ENCODE measurements at regions not wholly inside any gene's neighbourhood (a gene's known extent, or its start where the extent isn't known, plus 50 kb on each side); places are given as distances from the start of the nearest gene placed in this dataset.

DNA sequence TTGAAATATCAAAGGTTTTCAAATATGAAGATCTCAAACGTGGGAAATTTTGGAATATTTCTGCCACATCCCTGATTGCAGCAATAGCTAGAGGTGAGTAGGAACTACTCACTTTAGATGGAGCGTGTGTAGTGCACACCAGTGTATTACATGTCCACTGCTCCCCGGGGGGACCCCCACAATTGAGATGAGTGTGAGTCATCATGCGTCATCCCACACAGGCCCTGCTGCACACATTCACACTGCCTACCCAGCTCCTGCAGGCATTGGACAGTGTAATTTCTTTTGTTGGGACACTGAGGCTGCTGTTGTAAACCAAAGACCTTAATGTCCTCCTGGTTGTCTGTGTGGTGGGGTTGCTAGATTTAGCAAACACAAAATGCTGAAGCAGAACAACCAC lies 280.0 kb downstream of the GAS1 start:
- no peak for FAIRE-seq
- H3K27ac ChIP-seq (ENCODE audit: low read depth in 2 of 2, low read length in 2 of 2), result no peak overlapping the region
- no peaks in the 10 kb centered on the region for H3K36me3 ChIP-seq (ENCODE audit: control insufficient read depth in 2 of 3, insufficient read depth in 3 of 3, low read length in 3 of 3)
- H3K9me3 ChIP-seq (ENCODE audit: control insufficient read depth in 2 of 3, insufficient read depth in 1 of 3, low read length in 3 of 3), result peaks cover 0 to 5% (median 0%) of the 10 kb centered on the region in 3 donors
- no peak overlapping the region for H3K4me3 ChIP-seq (ENCODE audit: low read length in 3 of 3)
- H3K4me1 ChIP-seq (ENCODE audit: control insufficient read depth in 2 of 3, insufficient read depth in 2 of 3, low read depth in 1 of 3, low read length in 3 of 3), result no peaks in the 10 kb centered on the region
- intact Hi-C loops (cut with DNase I), result no loop called here
- TF ChIP-seq, protein P1, sequence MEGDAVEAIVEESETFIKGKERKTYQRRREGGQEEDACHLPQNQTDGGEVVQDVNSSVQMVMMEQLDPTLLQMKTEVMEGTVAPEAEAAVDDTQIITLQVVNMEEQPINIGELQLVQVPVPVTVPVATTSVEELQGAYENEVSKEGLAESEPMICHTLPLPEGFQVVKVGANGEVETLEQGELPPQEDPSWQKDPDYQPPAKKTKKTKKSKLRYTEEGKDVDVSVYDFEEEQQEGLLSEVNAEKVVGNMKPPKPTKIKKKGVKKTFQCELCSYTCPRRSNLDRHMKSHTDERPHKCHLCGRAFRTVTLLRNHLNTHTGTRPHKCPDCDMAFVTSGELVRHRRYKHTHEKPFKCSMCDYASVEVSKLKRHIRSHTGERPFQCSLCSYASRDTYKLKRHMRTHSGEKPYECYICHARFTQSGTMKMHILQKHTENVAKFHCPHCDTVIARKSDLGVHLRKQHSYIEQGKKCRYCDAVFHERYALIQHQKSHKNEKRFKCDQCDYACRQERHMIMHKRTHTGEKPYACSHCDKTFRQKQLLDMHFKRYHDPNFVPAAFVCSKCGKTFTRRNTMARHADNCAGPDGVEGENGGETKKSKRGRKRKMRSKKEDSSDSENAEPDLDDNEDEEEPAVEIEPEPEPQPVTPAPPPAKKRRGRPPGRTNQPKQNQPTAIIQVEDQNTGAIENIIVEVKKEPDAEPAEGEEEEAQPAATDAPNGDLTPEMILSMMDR (IDR thresholded peaks at IDR 0.05; ENCODE audit: borderline replicate concordance, extremely low read depth, insufficient read depth), result no peak
- DNase-seq, result no peak
- H3K9ac ChIP-seq (ENCODE audit: low read length in 3 of 3), result no peak overlapping the region
- H3K27me3 ChIP-seq (ENCODE audit: control insufficient read depth, insufficient read depth, low read length), result no peaks in the 10 kb centered on the region

DNA sequence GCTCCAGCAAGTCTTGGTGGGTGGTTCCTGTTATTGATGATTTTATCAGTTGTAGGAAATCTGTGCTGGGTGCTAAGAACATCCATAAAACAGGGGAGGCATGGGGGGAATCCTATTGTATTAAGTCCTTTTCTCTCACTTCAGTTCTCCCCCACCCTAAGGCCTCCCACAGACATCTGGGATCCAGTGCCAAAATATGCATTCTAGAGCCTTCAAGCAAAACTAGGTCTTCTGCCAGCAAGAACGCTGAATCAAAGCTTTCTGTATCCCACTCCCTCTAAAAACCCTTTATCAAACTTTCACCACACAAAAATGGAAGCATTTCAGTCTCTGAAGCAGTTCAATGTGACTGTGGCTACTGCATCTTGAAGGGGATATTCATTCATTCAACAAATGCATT lies 281.9 kb downstream of the GAS1 start:
- DNase-seq (no peak), FAIRE-seq (no peak)
- TF ChIP-seq, protein P1 (IDR thresholded peaks at IDR 0.05; ENCODE audit: borderline replicate concordance, extremely low read depth, insufficient read depth), result no peak
- peaks cover 0 to 1% (median 0%) of the 10 kb centered on the region in 3 donors for H3K9me3 ChIP-seq (ENCODE audit: control insufficient read depth in 2 of 3, insufficient read depth in 1 of 3, low read length in 3 of 3)
- no peaks in the 10 kb centered on the region for H3K4me1 ChIP-seq (ENCODE audit: control insufficient read depth in 2 of 3, insufficient read depth in 2 of 3, low read depth in 1 of 3, low read length in 3 of 3)
- H3K27me3 ChIP-seq (ENCODE audit: control insufficient read depth, insufficient read depth, low read length), result no peaks in the 10 kb centered on the region
- H3K27ac ChIP-seq (ENCODE audit: low read depth in 2 of 2, low read length in 2 of 2), result no peak overlapping the region
- H3K36me3 ChIP-seq (ENCODE audit: control insufficient read depth in 2 of 3, insufficient read depth in 3 of 3, low read length in 3 of 3), result no peaks in the 10 kb centered on the region
- no peak overlapping the region for H3K4me3 ChIP-seq (ENCODE audit: low read length in 3 of 3)
- intact Hi-C loops (cut with DNase I), result no loop called here
- no peak overlapping the region for H3K9ac ChIP-seq (ENCODE audit: low read length in 3 of 3)

DNA sequence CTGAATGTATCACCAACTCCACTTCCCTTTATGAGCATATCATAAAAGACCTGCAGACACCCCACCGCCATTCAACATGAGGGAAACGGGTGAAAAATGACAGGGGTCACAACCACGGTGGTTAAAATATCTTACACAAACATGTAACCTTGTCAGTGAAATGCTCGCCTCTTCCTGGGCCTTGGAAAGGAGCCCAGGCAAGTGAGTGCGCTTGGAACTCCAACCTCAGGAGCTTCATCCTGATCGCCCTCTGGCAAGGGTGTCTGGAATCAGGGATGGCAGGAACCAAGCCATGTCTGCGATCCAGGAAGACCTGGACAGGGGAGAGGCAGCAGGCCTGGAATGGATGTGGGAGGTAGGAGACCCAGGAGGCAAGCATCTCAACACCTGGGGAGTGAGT lies 282.7 kb downstream of the GAS1 start:
- no peak overlapping the region for H3K4me3 ChIP-seq (ENCODE audit: low read length in 3 of 3)
- H3K27me3 ChIP-seq (ENCODE audit: control insufficient read depth, insufficient read depth, low read length), result no peaks in the 10 kb centered on the region
- H3K9ac ChIP-seq (ENCODE audit: low read length in 3 of 3), result no peak overlapping the region
- DNase-seq (no peak), FAIRE-seq (no peak)
- H3K9me3 ChIP-seq (ENCODE audit: control insufficient read depth in 2 of 3, insufficient read depth in 1 of 3, low read length in 3 of 3), result no peaks in the 10 kb centered on the region
- no peaks in the 10 kb centered on the region for H3K36me3 ChIP-seq (ENCODE audit: control insufficient read depth in 2 of 3, insufficient read depth in 3 of 3, low read length in 3 of 3)
- TF ChIP-seq, protein P1 (IDR thresholded peaks at IDR 0.05; ENCODE audit: borderline replicate concordance, extremely low read depth, insufficient read depth), result no peak
- intact Hi-C loops (cut with DNase I), result no loop called here
- no peak overlapping the region for H3K27ac ChIP-seq (ENCODE audit: low read depth in 2 of 2, low read length in 2 of 2)
- no peaks in the 10 kb centered on the region for H3K4me1 ChIP-seq (ENCODE audit: control insufficient read depth in 2 of 3, insufficient read depth in 2 of 3, low read depth in 1 of 3, low read length in 3 of 3)

DNA sequence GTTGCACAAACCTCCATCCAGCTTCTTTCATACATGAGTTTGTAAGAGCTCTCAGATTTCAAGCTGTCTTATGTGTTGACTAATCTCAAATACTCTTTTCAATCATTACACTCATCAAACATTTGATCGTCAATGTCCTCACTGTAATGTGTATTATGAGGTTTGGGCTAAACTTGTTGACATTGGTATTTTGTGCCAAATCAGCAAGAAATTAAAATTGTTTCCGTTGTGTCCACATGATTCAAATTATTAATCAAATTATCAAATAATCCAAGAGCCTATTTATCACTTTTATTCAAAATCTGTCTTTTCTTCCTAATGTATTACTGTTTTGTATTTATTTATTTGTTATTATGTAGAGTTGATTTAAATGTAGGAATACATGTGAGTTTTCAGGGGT lies 283.4 kb downstream of the GAS1 start:
- no peak overlapping the region for H3K27ac ChIP-seq (ENCODE audit: low read depth in 2 of 2, low read length in 2 of 2)
- no peak for DNase-seq
- FAIRE-seq, result no peak
- TF ChIP-seq, protein P1 (IDR thresholded peaks at IDR 0.05; ENCODE audit: borderline replicate concordance, extremely low read depth, insufficient read depth), result no peak
- no peaks in the 10 kb centered on the region for H3K9me3 ChIP-seq (ENCODE audit: control insufficient read depth in 2 of 3, insufficient read depth in 1 of 3, low read length in 3 of 3)
- H3K36me3 ChIP-seq (ENCODE audit: control insufficient read depth in 2 of 3, insufficient read depth in 3 of 3, low read length in 3 of 3), result no peaks in the 10 kb centered on the region
- H3K4me3 ChIP-seq (ENCODE audit: low read length in 3 of 3), result no peak overlapping the region
- H3K4me1 ChIP-seq (ENCODE audit: control insufficient read depth in 2 of 3, insufficient read depth in 2 of 3, low read depth in 1 of 3, low read length in 3 of 3), result no peaks in the 10 kb centered on the region
- H3K9ac ChIP-seq (ENCODE audit: low read length in 3 of 3), result no peak overlapping the region
- no peaks in the 10 kb centered on the region for H3K27me3 ChIP-seq (ENCODE audit: control insufficient read depth, insufficient read depth, low read length)
- intact Hi-C loops (cut with DNase I), result no loop called here
